GM20000 (cell line): ENCODE measurements at regions not wholly inside any gene's neighbourhood (a gene's known extent, or its start where the extent isn't known, plus 50 kb on each side); places are given as distances from the start of the nearest gene placed in this dataset.

Experiments
- DNase-seq: peaks from one replicate; pipeline ENCODE4 v3.0.0; 2012; ENCODE audit warnings: low spot score
- CTCF ChIP-seq: IDR thresholded peaks from 2 replicates; pipeline ENCODE4 v1.5.1; 2012; ENCODE audit warnings: mild to moderate bottlenecking, control low read depth; ENCODE audit errors: extremely low read depth, missing control alignments

- no peak for DNase-seq
- TF ChIP-seq CTCF = no peak
Measured at GRCh38 chrX:97756879-97757278, 873.2 kb downstream of the RPA4 start.

- no peak for TF ChIP-seq CTCF
- DNase-seq = no peak
Measured at GRCh38 chrX:97763391-97763790, 879.7 kb downstream of the RPA4 start.

GRCh38 chrX:97763981-97764380 is 880.3 kb downstream of the RPA4 start:
- no peak for TF ChIP-seq CTCF
- no peak for DNase-seq

GRCh38 chrX:97766501-97767095 is 882.9 kb downstream of the RPA4 start:
- no peak for TF ChIP-seq CTCF
- DNase-seq = no peak

- no peak for DNase-seq
- no peak for TF ChIP-seq CTCF
Measured at GRCh38 chrX:97787311-97787710, 903.6 kb downstream of the RPA4 start.

- no peak for TF ChIP-seq CTCF
- DNase-seq = no peak
Measured at GRCh38 chrX:97787849-97788248, 904.1 kb downstream of the RPA4 start.

GRCh38 chrX:97790850-97791249 is 907.1 kb downstream of the RPA4 start:
- no peak for TF ChIP-seq CTCF
- DNase-seq = no peak
